Caco-2 (cell line): ENCODE measurements at regions not wholly inside any gene's neighbourhood (a gene's known extent, or its start where the extent isn't known, plus 50 kb on each side); places are given as distances from the start of the nearest gene placed in this dataset.

Source experiments
- BruUV-seq: library from RNA; stranded (reverse); fragments of 400-500 nt; replicated peaks from 2 replicates; lab custom pipeline; 2021; lab: Mats Ljungman, UMichigan
- CTCF ChIA-PET: fragments of 300-600 bp; sonication (Branson Sonifier 250); formaldehyde crosslinking; loops from one replicate; lab custom pipeline; 2022; ENCODE audit warnings: antibody characterized with exemption; lab: Charles Lee
- POLR2A ChIA-PET: fragments of 300-600 bp; sonication (Branson Sonifier 250); formaldehyde crosslinking; loops from one replicate; lab custom pipeline; 2022; ENCODE audit warnings: antibody characterized with exemption; lab: Charles Lee
- DNase-seq, 2 experiments: peaks; one replicate each; pipeline versions ENCODE4 v3.0.0 to v3.0.0-alpha.2; 2020 to 2022
- H3K27me3 ChIP-seq: replicated peaks from 2 replicates; pipeline ENCODE4 v1.6.0; 2011; ENCODE audit warnings: low read length; ENCODE audit not compliant: control insufficient read depth, insufficient read depth
- H3K36me3 ChIP-seq: 2 replicates; pipeline ENCODE4 v1.5.1; 2011; ENCODE audit warnings: low read length; ENCODE audit not compliant: control insufficient read depth, insufficient read depth
- H3K4me1 ChIP-seq: fragments of 250-450 bp; sonication (Bioruptor Pico); 2 replicates; pipeline ENCODE4 v1.5.1; 2020; ENCODE audit warnings: mild to moderate bottlenecking
- H3K4me3 ChIP-seq: 2 replicates; pipeline ENCODE4 v1.5.1; 2011; ENCODE audit warnings: low read depth, mild to moderate bottlenecking, control low read depth, low read length
- H3K9me3 ChIP-seq: fragments of 250-450 bp; sonication (Bioruptor Pico); 2 replicates; pipeline ENCODE4 v1.5.1; 2020; ENCODE audit warnings: mild to moderate bottlenecking, moderate library complexity
- H3K27ac Mint-ChIP-seq: one replicate; pipeline ENCODE4 v1.8.0; 2022; ENCODE audit warnings: mixed read lengths; ENCODE audit not compliant: unreplicated experiment
- H3K27me3 Mint-ChIP-seq: one replicate; pipeline ENCODE4 v1.8.0; 2022; ENCODE audit warnings: mixed read lengths; ENCODE audit not compliant: insufficient read depth, unreplicated experiment
- H3K36me3 Mint-ChIP-seq: one replicate; pipeline ENCODE4 v1.8.0; 2022; ENCODE audit warnings: mild to moderate bottlenecking, mixed read lengths; ENCODE audit not compliant: insufficient read depth, unreplicated experiment
- H3K4me1 Mint-ChIP-seq: one replicate; pipeline ENCODE4 v1.8.0; 2022; ENCODE audit warnings: low read depth, mixed read lengths; ENCODE audit not compliant: unreplicated experiment
- H3K4me3 Mint-ChIP-seq: one replicate; pipeline ENCODE4 v1.8.0; 2022; ENCODE audit warnings: mild to moderate bottlenecking, moderate library complexity, mixed read lengths; ENCODE audit not compliant: unreplicated experiment
- H3K9me3 Mint-ChIP-seq: one replicate; pipeline ENCODE4 v1.8.0; 2022; ENCODE audit warnings: mixed read lengths; ENCODE audit not compliant: unreplicated experiment
- CTCF ChIP-seq, 2 experiments: fragments of 200-600 bp in 1 of 2; IDR thresholded peaks; 1 replicate in 1 of 2; 2 replicates in 1 of 2; pipeline versions ENCODE4 v1.5.1 to v1.8.0; 2011 to 2022; ENCODE audit warnings: antibody characterized with exemption in 1 of 2, control low read depth in 1 of 2, inconsistent platforms in 1 of 2, low read depth in 1 of 2, low read length in 1 of 2, mild to moderate bottlenecking in 1 of 2, moderate library complexity in 1 of 2; ENCODE audit not compliant: insufficient read depth in 1 of 2, severe bottlenecking in 1 of 2, unreplicated experiment in 1 of 2
- intact Hi-C: fragments of 100-400 bp; cut with micrococcal nuclease; formaldehyde crosslinking; loops from one replicate; pipeline ENCODE4 v1.10.0; 2022; ENCODE audit not compliant: unreplicated experiment

GRCh38 chr22:34299496-34299895, 379.2 kb upstream of the LARGE1 start:
- Mint-ChIP-seq H3K27me3 (no peaks in the 10 kb centered on the region), H3K9me3 (no peaks in the 10 kb centered on the region), H3K27ac (no peak overlapping the region), H3K36me3 (no peaks in the 10 kb centered on the region), H3K4me1 (no peaks in the 10 kb centered on the region), H3K4me3 (no peak overlapping the region)
- POLR2A ChIA-PET, result no interaction called here
- Histone ChIP-seq H3K4me1 (peaks cover 13% of the 10 kb centered on the region), H3K4me3 (no peak overlapping the region), H3K36me3 (no peaks in the 10 kb centered on the region), H3K27me3 (no peaks in the 10 kb centered on the region), H3K9me3 (no peaks in the 10 kb centered on the region)
- intact Hi-C loops, result no loop called here
- no TSS peak for BruUV-seq
- TF ChIP-seq CTCF (IDR thresholded peaks at IDR 0.05; ENCODE audit: insufficient read depth in 1 of 2, low read depth in 1 of 2, low read length in 1 of 2, severe bottlenecking in 1 of 2, unreplicated experiment in 1 of 2), result no peak
- CTCF ChIA-PET, result no interaction called here
- no peak for DNase-seq

- Mint-ChIP-seq H3K4me3 (no peak overlapping the region), H3K27ac (no peak overlapping the region), H3K27me3 (no peaks in the 10 kb centered on the region), H3K4me1 (no peaks in the 10 kb centered on the region), H3K9me3 (no peaks in the 10 kb centered on the region), H3K36me3 (no peaks in the 10 kb centered on the region)
- ChIA-PET POLR2A (no interaction called here), CTCF (no interaction called here)
- no peak for TF ChIP-seq CTCF (IDR thresholded peaks at IDR 0.05; ENCODE audit: insufficient read depth in 1 of 2, low read depth in 1 of 2, low read length in 1 of 2, severe bottlenecking in 1 of 2, unreplicated experiment in 1 of 2)
- no peak overlapping the region for H3K4me3 ChIP-seq
- no peaks in the 10 kb centered on the region for H3K36me3 ChIP-seq
- no peaks in the 10 kb centered on the region for H3K9me3 ChIP-seq
- intact Hi-C loops, result no loop called here
- no peaks in the 10 kb centered on the region for H3K27me3 ChIP-seq
- no peaks in the 10 kb centered on the region for H3K4me1 ChIP-seq
- no peak for DNase-seq
- BruUV-seq, result no TSS peak
Measured at GRCh38 chr22:34301569-34301968, 381.3 kb upstream of the LARGE1 start.

GRCh38 chr22:34303656-34304055, 383.4 kb upstream of the LARGE1 start:
- POLR2A ChIA-PET, result no interaction called here

More at GRCh38 chr22:34303656-34304055, 383.4 kb upstream of the LARGE1 start:
- CTCF ChIA-PET, result interaction anchor here (0.6 kb wide), 1 partner anchor 968 kb away, joined by 3 read pairs; no protein-coding TSS in a partner anchor
- DNase-seq, result no peak
- H3K27ac Mint-ChIP-seq, result no peak overlapping the region
- Histone ChIP-seq H3K4me3 (no peak overlapping the region), H3K27me3 (no peaks in the 10 kb centered on the region), H3K4me1 (no peaks in the 10 kb centered on the region), H3K36me3 (no peaks in the 10 kb centered on the region), H3K9me3 (no peaks in the 10 kb centered on the region)
- no peaks in the 10 kb centered on the region for H3K27me3 Mint-ChIP-seq
- BruUV-seq, result no TSS peak
- no peak overlapping the region for H3K4me3 Mint-ChIP-seq
- no peak for TF ChIP-seq CTCF (IDR thresholded peaks at IDR 0.05; ENCODE audit: insufficient read depth in 1 of 2, low read depth in 1 of 2, low read length in 1 of 2, severe bottlenecking in 1 of 2, unreplicated experiment in 1 of 2)
- no peaks in the 10 kb centered on the region for H3K9me3 Mint-ChIP-seq
- intact Hi-C loops, result no loop called here
- no peaks in the 10 kb centered on the region for H3K4me1 Mint-ChIP-seq
- H3K36me3 Mint-ChIP-seq, result no peaks in the 10 kb centered on the region
